ENCODE measurements at regions not wholly inside any gene's neighbourhood (a gene's known extent, or its start where the extent isn't known, plus 50 kb on each side); places are given as distances from the start of the nearest gene placed in this dataset.

DNA sequence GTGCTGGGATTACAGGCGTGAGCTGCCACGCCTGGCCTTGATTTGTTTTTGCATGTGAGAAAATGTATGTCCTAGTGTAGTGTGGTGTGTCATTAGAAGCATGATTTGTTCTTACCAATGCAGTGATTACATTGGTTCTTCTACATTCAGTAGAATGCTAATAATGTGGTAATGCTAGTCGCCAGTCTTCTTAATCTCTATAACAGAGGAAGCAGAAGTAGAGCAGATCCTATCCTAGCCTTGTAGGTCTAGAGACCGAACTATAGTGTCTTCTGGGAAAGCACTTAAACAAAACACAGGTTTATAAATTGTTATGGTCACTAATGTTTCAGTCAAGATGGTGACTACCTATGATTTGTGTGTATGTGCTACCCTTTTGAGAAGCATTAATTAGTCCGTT, 197.5 kb upstream of the DMRT1 start:
- no peak overlapping the region for H3K9ac ChIP-seq (replicated peaks; ENCODE audit: extremely low read depth, insufficient read depth, low read length)
- no peaks in the 10 kb centered on the region for H4K20me1 ChIP-seq (replicated peaks; ENCODE audit: control insufficient read depth, extremely low read depth, insufficient read depth, low read length)
- no peak overlapping the region for H2AFZ ChIP-seq (ENCODE audit: low read depth, low read length)
- no peak for DNase-seq (ENCODE audit: low read depth, low spot score)
- TF ChIP-seq MYC (IDR thresholded peaks at IDR 0.05; ENCODE audit: low read depth, low read length) (no peak), POLR2AphosphoS5 (IDR thresholded peaks at IDR 0.05; ENCODE audit: insufficient read depth, low read depth, low read length) (no peak), FOS (IDR thresholded peaks at IDR 0.05; ENCODE audit: borderline replicate concordance, insufficient read depth, low read length) (no peak), EZH2 (IDR thresholded peaks at IDR 0.05; ENCODE audit: borderline replicate concordance, low read depth, low read length, severe bottlenecking) (no peak), JUN (IDR thresholded peaks at IDR 0.05; ENCODE audit: borderline replicate concordance, insufficient read depth, insufficient read length, low read depth) (no peak), GATA2 (IDR thresholded peaks at IDR 0.05; ENCODE audit: insufficient read depth, insufficient read length, low read depth, low read length) (no peak), POLR2A (IDR thresholded peaks at IDR 0.05; ENCODE audit: low read depth, low read length) (no peak)
- TF ChIP-seq, protein P1, sequence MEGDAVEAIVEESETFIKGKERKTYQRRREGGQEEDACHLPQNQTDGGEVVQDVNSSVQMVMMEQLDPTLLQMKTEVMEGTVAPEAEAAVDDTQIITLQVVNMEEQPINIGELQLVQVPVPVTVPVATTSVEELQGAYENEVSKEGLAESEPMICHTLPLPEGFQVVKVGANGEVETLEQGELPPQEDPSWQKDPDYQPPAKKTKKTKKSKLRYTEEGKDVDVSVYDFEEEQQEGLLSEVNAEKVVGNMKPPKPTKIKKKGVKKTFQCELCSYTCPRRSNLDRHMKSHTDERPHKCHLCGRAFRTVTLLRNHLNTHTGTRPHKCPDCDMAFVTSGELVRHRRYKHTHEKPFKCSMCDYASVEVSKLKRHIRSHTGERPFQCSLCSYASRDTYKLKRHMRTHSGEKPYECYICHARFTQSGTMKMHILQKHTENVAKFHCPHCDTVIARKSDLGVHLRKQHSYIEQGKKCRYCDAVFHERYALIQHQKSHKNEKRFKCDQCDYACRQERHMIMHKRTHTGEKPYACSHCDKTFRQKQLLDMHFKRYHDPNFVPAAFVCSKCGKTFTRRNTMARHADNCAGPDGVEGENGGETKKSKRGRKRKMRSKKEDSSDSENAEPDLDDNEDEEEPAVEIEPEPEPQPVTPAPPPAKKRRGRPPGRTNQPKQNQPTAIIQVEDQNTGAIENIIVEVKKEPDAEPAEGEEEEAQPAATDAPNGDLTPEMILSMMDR (IDR thresholded peaks at IDR 0.05; ENCODE audit: extremely low read depth in 1 of 2, insufficient read depth in 1 of 2, low read depth in 1 of 2, low read length in 2 of 2) = no peak
- TF ChIP-seq, protein P2, sequence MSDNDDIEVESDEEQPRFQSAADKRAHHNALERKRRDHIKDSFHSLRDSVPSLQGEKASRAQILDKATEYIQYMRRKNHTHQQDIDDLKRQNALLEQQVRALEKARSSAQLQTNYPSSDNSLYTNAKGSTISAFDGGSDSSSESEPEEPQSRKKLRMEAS (IDR thresholded peaks at IDR 0.05; ENCODE audit: insufficient read depth, insufficient read length) = no peak
- FAIRE-seq = no peak
- intact Hi-C loops (cut with micrococcal nuclease) (loop anchor here (2.0 kb wide), 1 partner anchor 19 kb away; no protein-coding TSS in a partner anchor), dilution Hi-C loops (cut with MboI; ENCODE audit: extremely low pct_ligation_motif_present, low sequenced_read_pairs) (no loop called here)
- H3K27ac ChIP-seq (ENCODE audit: insufficient read depth, low read depth, low read length) = no peak overlapping the region
- H3K4me3 ChIP-seq (replicated peaks in 1 of 3; ENCODE audit: insufficient read depth in 1 of 3, low read depth in 1 of 3, low read length in 3 of 3) = no peak overlapping the region
- no peaks in the 10 kb centered on the region for H3K4me1 ChIP-seq (ENCODE audit: control insufficient read depth, extremely low read depth, insufficient read depth, low read length)
- CTCF ChIA-PET = no interaction called here
- POLR2A ChIA-PET = no interaction called here
- no peak overlapping the region for H3K4me2 ChIP-seq (ENCODE audit: insufficient read depth, low read length)
- BruUV-seq (replicated peaks) = no TSS peak
- H3K9me1 ChIP-seq (replicated peaks; ENCODE audit: control insufficient read depth, extremely low read depth, insufficient read depth, low read length) = no peaks in the 10 kb centered on the region
- no peaks in the 10 kb centered on the region for H3K36me3 ChIP-seq (ENCODE audit: control insufficient read depth in 2 of 2, extremely low read depth in 1 of 2, insufficient read depth in 2 of 2, low read length in 2 of 2)
- no peaks in the 10 kb centered on the region for H3K9me3 ChIP-seq (replicated peaks; ENCODE audit: control insufficient read depth, insufficient read depth, low read length)
- no peaks in the 10 kb centered on the region for H3K79me2 ChIP-seq (ENCODE audit: control insufficient read depth, insufficient read depth, low read length)
- no peaks in the 10 kb centered on the region for H3K27me3 ChIP-seq (ENCODE audit: control insufficient read depth in 2 of 2, insufficient read depth in 2 of 2, low read length in 2 of 2)

Data from endothelial cell of umbilical vein (primary cell).